Panc1 (cell line): ENCODE measurements at regions not wholly inside any gene's neighbourhood (a gene's known extent, or its start where the extent isn't known, plus 50 kb on each side); places are given as distances from the start of the nearest gene placed in this dataset.

Experiments
- ATAC-seq: fragments of 200-7000 bp; cut with Tn5 transposase; 2 replicates; pipeline ENCODE4 v1.9.1; 2020; ENCODE audit warnings: mild to moderate bottlenecking, moderate library complexity
- BruUV-seq: library from RNA; stranded (reverse); fragments of 400-500 nt; replicated peaks from 2 replicates; lab custom pipeline; 2021; lab: Mats Ljungman, UMichigan
- CTCF ChIA-PET: fragments of 300-600 bp; sonication (Branson Sonifier 250); formaldehyde crosslinking; loops from one replicate; lab custom pipeline; 2022; ENCODE audit warnings: antibody characterized with exemption; lab: Charles Lee
- POLR2A ChIA-PET: fragments of 300-600 bp; sonication (Branson Sonifier 250); formaldehyde crosslinking; loops from one replicate; lab custom pipeline; 2022; ENCODE audit warnings: antibody characterized with exemption; lab: Charles Lee
- DNase-seq: peaks from one replicate; pipeline ENCODE4 v3.0.0-alpha.2; 2010; ENCODE audit warnings: low read depth, low spot score
- H3K27ac ChIP-seq: 2 replicates; pipeline ENCODE4 v1.5.1; 2011; ENCODE audit warnings: mild to moderate bottlenecking, low read length, inconsistent platforms
- H3K27me3 ChIP-seq: fragments of 200-500 bp; sonication (Bioruptor generic); 2 replicates; pipeline ENCODE4 v1.6.0; 2014; ENCODE audit warnings: low read length, inconsistent platforms; ENCODE audit not compliant: control insufficient read depth, insufficient read depth
- H3K36me3 ChIP-seq: fragments of 200-500 bp; sonication (Bioruptor generic); 2 replicates; pipeline ENCODE4 v1.5.1; 2014; ENCODE audit warnings: inconsistent platforms, mild to moderate bottlenecking, low read length, moderate library complexity; ENCODE audit not compliant: control insufficient read depth, insufficient read depth
- H3K4me1 ChIP-seq: 2 replicates; pipeline ENCODE4 v1.5.1; 2011; ENCODE audit warnings: inconsistent platforms, mild to moderate bottlenecking, low read length, moderate library complexity; ENCODE audit not compliant: control insufficient read depth, insufficient read depth
- H3K4me3 ChIP-seq, 2 experiments: 2 replicates each; pipeline ENCODE4 v1.5.1; 2011 to 2012; ENCODE audit warnings: low read depth in 2 of 2, low read length in 2 of 2, mild to moderate bottlenecking in 2 of 2, inconsistent platforms in 1 of 2, moderate library complexity in 1 of 2
- H3K9me3 ChIP-seq: fragments of 200-500 bp; sonication (Bioruptor generic); 2 replicates; pipeline ENCODE4 v1.5.1; 2014; ENCODE audit warnings: low read depth, mild to moderate bottlenecking, inconsistent platforms, low read length, moderate library complexity; ENCODE audit not compliant: control insufficient read depth, insufficient read depth
- POLR2AphosphoS5 ChIP-seq: IDR thresholded peaks from 2 replicates; pipeline ENCODE4 v1.6.1; 2012; ENCODE audit warnings: mild to moderate bottlenecking, low read depth, low read length, moderate library complexity
- SIN3A ChIP-seq: IDR thresholded peaks from 2 replicates; pipeline ENCODE4 v1.6.1; 2012; ENCODE audit warnings: low read depth, mild to moderate bottlenecking, low read length, moderate library complexity, borderline replicate concordance; ENCODE audit not compliant: insufficient read depth
- TCF7L2 ChIP-seq: IDR thresholded peaks from 2 replicates; pipeline ENCODE4 v1.6.1; 2011; ENCODE audit warnings: mild to moderate bottlenecking, low read depth, low read length, inconsistent platforms
- in situ Hi-C: cut with HindIII; loops from 2 replicates; pipeline ENCODE4 v1.10.0; 2016; ENCODE audit warnings: low sequenced_read_pairs, low pct_unique_long_range_greater_than_20kb
- intact Hi-C: fragments of 100-400 bp; cut with micrococcal nuclease; formaldehyde crosslinking; loops from one replicate; pipeline ENCODE4 v1.10.0; 2022; ENCODE audit not compliant: unreplicated experiment
- TF ChIP-seq, protein P1 (sequence below), 2 experiments: IDR thresholded peaks; 2 replicates each; pipeline ENCODE4 v1.6.1; 2011 to 2012; ENCODE audit warnings: low read depth in 2 of 2, control low read depth in 1 of 2, low read length in 1 of 2, mild to moderate bottlenecking in 1 of 2, moderate library complexity in 1 of 2; ENCODE audit not compliant: insufficient read depth in 1 of 2
- TF ChIP-seq, protein P2 (sequence below): fragments of 450-650 bp; IDR thresholded peaks from 2 replicates; pipeline ENCODE4 v1.5.1; 2017; ENCODE audit warnings: mild to moderate bottlenecking

- ATAC-seq (no peak), DNase-seq (no peak)
- in situ Hi-C loops (no loop called here), intact Hi-C loops (no loop called here)
- ChIA-PET CTCF (no interaction called here), POLR2A (no interaction called here)
- H3K4me1 ChIP-seq = peaks cover 23% of the 10 kb centered on the region; the same call in 1 of the 2 replicates
- no peak overlapping the region for H3K27ac ChIP-seq
- H3K27me3 ChIP-seq = no peaks in the 10 kb centered on the region
- H3K4me3 ChIP-seq = no peak overlapping the region
- peaks cover 13% of the 10 kb centered on the region for H3K9me3 ChIP-seq
- no TSS peak for BruUV-seq
- TF ChIP-seq, protein P1, sequence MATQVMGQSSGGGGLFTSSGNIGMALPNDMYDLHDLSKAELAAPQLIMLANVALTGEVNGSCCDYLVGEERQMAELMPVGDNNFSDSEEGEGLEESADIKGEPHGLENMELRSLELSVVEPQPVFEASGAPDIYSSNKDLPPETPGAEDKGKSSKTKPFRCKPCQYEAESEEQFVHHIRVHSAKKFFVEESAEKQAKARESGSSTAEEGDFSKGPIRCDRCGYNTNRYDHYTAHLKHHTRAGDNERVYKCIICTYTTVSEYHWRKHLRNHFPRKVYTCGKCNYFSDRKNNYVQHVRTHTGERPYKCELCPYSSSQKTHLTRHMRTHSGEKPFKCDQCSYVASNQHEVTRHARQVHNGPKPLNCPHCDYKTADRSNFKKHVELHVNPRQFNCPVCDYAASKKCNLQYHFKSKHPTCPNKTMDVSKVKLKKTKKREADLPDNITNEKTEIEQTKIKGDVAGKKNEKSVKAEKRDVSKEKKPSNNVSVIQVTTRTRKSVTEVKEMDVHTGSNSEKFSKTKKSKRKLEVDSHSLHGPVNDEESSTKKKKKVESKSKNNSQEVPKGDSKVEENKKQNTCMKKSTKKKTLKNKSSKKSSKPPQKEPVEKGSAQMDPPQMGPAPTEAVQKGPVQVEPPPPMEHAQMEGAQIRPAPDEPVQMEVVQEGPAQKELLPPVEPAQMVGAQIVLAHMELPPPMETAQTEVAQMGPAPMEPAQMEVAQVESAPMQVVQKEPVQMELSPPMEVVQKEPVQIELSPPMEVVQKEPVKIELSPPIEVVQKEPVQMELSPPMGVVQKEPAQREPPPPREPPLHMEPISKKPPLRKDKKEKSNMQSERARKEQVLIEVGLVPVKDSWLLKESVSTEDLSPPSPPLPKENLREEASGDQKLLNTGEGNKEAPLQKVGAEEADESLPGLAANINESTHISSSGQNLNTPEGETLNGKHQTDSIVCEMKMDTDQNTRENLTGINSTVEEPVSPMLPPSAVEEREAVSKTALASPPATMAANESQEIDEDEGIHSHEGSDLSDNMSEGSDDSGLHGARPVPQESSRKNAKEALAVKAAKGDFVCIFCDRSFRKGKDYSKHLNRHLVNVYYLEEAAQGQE (IDR thresholded peaks at IDR 0.05; ENCODE audit: insufficient read depth in 1 of 2, low read depth in 2 of 2, low read length in 1 of 2) = no peak
- TF ChIP-seq, protein P2, sequence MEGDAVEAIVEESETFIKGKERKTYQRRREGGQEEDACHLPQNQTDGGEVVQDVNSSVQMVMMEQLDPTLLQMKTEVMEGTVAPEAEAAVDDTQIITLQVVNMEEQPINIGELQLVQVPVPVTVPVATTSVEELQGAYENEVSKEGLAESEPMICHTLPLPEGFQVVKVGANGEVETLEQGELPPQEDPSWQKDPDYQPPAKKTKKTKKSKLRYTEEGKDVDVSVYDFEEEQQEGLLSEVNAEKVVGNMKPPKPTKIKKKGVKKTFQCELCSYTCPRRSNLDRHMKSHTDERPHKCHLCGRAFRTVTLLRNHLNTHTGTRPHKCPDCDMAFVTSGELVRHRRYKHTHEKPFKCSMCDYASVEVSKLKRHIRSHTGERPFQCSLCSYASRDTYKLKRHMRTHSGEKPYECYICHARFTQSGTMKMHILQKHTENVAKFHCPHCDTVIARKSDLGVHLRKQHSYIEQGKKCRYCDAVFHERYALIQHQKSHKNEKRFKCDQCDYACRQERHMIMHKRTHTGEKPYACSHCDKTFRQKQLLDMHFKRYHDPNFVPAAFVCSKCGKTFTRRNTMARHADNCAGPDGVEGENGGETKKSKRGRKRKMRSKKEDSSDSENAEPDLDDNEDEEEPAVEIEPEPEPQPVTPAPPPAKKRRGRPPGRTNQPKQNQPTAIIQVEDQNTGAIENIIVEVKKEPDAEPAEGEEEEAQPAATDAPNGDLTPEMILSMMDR = no peak
- TF ChIP-seq TCF7L2 (no peak), SIN3A (no peak), POLR2AphosphoS5 (no peak)
- H3K36me3 ChIP-seq = no peaks in the 10 kb centered on the region
These were observed 126.8 kb downstream of the ALOX5 start for GRCh38 chr10:45500798-45501197.

- Histone ChIP-seq H3K4me3 (no peak overlapping the region), H3K9me3 (peaks cover 17% of the 10 kb centered on the region), H3K27me3 (no peaks in the 10 kb centered on the region), H3K36me3 (no peaks in the 10 kb centered on the region), H3K27ac (no peak overlapping the region), H3K4me1 (peaks cover 18% of the 10 kb centered on the region; the same call in 1 of the 2 replicates)
- no peak for TF ChIP-seq TCF7L2
- TF ChIP-seq, protein P2 = no peak
- no peak for TF ChIP-seq POLR2AphosphoS5
- no peak for TF ChIP-seq SIN3A
- TF ChIP-seq, protein P1 (IDR thresholded peaks at IDR 0.05; ENCODE audit: insufficient read depth in 1 of 2, low read depth in 2 of 2, low read length in 1 of 2) = no peak
- DNase-seq = no peak
- BruUV-seq = no TSS peak
- ChIA-PET CTCF (no interaction called here), POLR2A (no interaction called here)
- intact Hi-C loops (no loop called here), in situ Hi-C loops (no loop called here)
- ATAC-seq = no peak
These were observed 126.3 kb downstream of the ALOX5 start for GRCh38 chr10:45500304-45500703.
